Activated naive CD4-positive, alpha-beta T cell treated with anti-CD3 and anti-CD28 coated beads, Interleukin-2, amount 10 ng/mL, durations not matched to agents 7 days and 5 days (primary cell): ENCODE measurements at regions not wholly inside any gene's neighbourhood (a gene's known extent, or its start where the extent isn't known, plus 50 kb on each side); places are given as distances from the start of the nearest gene placed in this dataset.

ENCODE experiments used
- CTCF ChIA-PET: fragments of 350-600 bp; sonication (Branson Sonifier 250); formaldehyde crosslinking; loops from one replicate; lab custom pipeline; 2021; ENCODE audit warnings: antibody characterized with exemption; lab: Charles Lee
- DNase-seq: peaks from one replicate; pipeline ENCODE4 v3.0.0-alpha.2; 2020
- H3K27ac Mint-ChIP-seq: one replicate; pipeline ENCODE4 v1.8.0; 2021; ENCODE audit warnings: mild to moderate bottlenecking, moderate library complexity, mixed read lengths
- H3K27me3 Mint-ChIP-seq: one replicate; pipeline ENCODE4 v1.8.0; 2021; ENCODE audit warnings: mild to moderate bottlenecking, mixed read lengths
- H3K36me3 Mint-ChIP-seq: one replicate; pipeline ENCODE4 v1.8.0; 2021; ENCODE audit warnings: mixed read lengths
- H3K4me1 Mint-ChIP-seq: one replicate; pipeline ENCODE4 v1.8.0; 2021; ENCODE audit warnings: mixed read lengths
- H3K4me3 Mint-ChIP-seq: one replicate; pipeline ENCODE4 v1.8.0; 2021; ENCODE audit warnings: mild to moderate bottlenecking, moderate library complexity, mixed read lengths
- H3K9me3 Mint-ChIP-seq: one replicate; pipeline ENCODE4 v1.8.0; 2021; ENCODE audit warnings: mixed read lengths

DNA sequence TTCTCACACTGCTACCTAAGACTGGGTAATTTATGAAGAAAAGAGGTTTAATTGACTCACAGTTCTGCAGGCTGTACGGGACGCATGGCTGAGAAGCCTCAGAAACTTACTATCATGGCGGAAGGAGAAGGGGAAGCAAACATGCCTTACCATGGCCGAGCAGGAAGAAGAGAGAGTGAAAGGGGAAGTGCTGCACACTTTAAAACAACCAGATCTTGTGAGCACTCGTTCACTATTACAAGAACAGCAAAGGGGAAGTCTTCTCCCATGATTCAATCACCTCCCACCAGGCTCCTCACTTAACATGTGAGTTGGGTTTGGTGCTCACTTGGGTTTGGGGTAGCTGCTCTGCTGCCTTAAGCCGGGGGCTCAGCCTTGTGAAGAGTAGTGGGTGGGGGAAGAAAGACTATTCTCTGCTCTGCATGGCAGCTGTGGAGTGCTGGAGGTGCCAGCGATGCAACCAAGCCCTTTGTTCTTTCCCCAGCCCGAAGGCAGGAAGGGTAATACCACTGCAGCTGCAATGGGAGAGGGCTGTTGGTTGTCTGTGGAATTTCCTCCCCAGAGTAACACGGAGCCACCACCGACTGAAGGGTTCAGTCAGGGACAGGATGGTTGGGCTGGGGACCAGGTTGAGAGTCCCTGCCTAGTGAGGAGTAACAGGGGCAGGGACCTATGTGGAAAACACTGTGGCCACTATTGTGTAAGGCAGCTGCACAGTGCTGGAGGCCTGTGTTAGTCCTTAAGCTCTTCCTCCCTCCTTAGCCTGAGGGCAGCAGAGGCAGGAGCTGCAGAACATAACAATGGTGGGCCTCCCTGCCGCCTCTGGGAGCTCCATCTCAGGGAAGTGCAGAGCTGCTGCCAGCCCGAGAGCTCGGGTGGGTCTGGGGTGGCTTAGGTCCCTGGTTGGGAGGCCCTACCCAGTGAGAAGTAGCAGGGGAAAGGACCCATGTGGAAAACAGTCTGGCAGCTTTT, 1262.5 kb downstream of the EFNB2 start:
- no peaks in the 10 kb centered on the region for H3K27me3 Mint-ChIP-seq
- no peak for DNase-seq
- no peak overlapping the region for H3K4me3 Mint-ChIP-seq
- H3K9me3 Mint-ChIP-seq = no peaks in the 10 kb centered on the region
- H3K4me1 Mint-ChIP-seq = no peaks in the 10 kb centered on the region
- CTCF ChIA-PET = no interaction called here
- H3K27ac Mint-ChIP-seq = no peak overlapping the region
- H3K36me3 Mint-ChIP-seq = no peaks in the 10 kb centered on the region

DNA sequence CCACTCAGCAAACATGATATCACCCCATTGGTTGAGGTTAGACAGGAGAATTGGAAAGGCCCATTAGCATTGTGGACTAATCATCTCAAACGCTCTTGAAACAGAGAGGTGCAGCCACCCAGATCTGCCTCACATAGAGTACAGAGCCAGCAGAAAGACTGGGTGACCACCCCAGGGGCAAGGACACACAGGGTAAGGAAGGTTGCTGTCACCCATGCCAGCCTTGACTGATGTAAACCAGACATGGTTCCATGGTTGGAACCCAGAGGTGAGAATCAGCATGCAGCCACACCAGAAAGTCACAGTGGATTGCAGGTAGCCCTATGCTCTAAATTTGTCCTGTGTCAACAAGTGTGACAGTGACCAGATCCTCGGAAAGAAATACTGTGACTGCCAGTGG, 1268.8 kb downstream of the EFNB2 start:
- no peak for DNase-seq
- Mint-ChIP-seq H3K4me3 (no peak overlapping the region), H3K27ac (no peak overlapping the region), H3K36me3 (no peaks in the 10 kb centered on the region), H3K4me1 (no peaks in the 10 kb centered on the region), H3K27me3 (no peaks in the 10 kb centered on the region), H3K9me3 (no peaks in the 10 kb centered on the region)
- CTCF ChIA-PET = no interaction called here

DNA sequence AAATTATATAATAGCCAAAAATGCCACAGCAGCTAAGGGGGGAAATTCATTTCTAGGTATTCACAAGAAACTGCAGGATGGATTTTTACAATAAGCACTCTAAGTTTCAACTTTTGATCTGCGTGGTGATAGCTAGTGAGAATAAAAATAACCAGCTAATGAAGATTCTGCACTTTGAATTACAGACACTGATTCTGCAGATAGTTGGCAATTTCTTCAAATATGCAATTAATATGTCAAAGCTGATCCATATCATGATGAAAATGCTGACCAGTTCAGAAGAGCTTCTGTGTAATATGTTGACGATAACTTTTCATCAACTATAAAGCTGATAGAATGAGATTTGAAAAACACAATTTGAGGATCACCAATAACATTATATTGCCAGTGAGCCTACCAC, 1272.9 kb downstream of the EFNB2 start:
- CTCF ChIA-PET = no interaction called here
- H3K9me3 Mint-ChIP-seq = no peaks in the 10 kb centered on the region

DNA sequence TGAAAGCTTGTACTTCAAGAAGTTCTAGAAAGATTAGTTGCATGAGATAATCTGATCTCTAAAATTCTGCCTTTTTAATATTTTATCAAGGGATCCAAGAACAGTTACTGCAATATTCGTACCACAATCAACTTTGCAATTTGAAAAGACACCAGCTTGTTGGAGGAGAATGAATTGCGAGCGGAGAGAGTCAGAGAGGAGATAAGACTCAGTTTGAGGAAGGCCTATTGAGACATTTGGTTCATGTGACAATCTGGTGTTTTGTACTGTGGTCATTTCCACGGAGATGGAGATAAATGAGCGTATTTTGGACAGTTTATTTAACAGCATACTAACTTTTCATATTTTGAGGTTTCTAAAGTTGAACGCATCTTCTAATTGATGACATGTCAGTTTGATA, 1276.0 kb downstream of the EFNB2 start:
- DNase-seq = no peak
- H3K4me3 Mint-ChIP-seq = no peak overlapping the region
- no peaks in the 10 kb centered on the region for H3K4me1 Mint-ChIP-seq
- H3K27me3 Mint-ChIP-seq = no peaks in the 10 kb centered on the region
- H3K27ac Mint-ChIP-seq = no peak overlapping the region
- CTCF ChIA-PET = no interaction called here
- H3K36me3 Mint-ChIP-seq = no peaks in the 10 kb centered on the region
- no peaks in the 10 kb centered on the region for H3K9me3 Mint-ChIP-seq

More for the DNA sequence above, 1272.9 kb downstream of the EFNB2 start:
- no peak overlapping the region for H3K27ac Mint-ChIP-seq
- H3K4me1 Mint-ChIP-seq = no peaks in the 10 kb centered on the region
- no peak for DNase-seq
- H3K4me3 Mint-ChIP-seq = no peak overlapping the region
- no peaks in the 10 kb centered on the region for H3K27me3 Mint-ChIP-seq
- H3K36me3 Mint-ChIP-seq = no peaks in the 10 kb centered on the region

DNA sequence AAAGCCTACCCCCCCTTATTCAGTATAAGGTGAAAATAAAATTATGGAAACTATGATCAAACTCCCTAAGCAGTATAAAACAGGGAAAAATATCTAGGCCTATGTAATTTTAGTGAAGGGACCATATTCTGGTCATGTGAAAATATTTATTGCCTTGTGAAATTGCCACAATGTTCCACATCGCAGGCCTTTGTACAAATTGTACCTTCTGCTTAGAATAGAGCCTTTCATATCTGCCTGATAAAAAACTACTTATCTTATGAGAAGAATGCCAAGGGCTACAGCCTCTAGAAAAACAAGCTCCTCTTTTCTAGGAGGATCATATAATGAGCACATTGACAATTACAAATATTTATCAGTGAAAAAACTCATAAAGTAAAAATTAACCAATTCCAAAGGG, 1280.0 kb downstream of the EFNB2 start:
- Mint-ChIP-seq H3K27me3 (no peaks in the 10 kb centered on the region), H3K36me3 (no peaks in the 10 kb centered on the region), H3K4me3 (no peak overlapping the region), H3K9me3 (no peaks in the 10 kb centered on the region), H3K27ac (no peak overlapping the region), H3K4me1 (no peaks in the 10 kb centered on the region)
- no peak for DNase-seq
- CTCF ChIA-PET = no interaction called here

DNA sequence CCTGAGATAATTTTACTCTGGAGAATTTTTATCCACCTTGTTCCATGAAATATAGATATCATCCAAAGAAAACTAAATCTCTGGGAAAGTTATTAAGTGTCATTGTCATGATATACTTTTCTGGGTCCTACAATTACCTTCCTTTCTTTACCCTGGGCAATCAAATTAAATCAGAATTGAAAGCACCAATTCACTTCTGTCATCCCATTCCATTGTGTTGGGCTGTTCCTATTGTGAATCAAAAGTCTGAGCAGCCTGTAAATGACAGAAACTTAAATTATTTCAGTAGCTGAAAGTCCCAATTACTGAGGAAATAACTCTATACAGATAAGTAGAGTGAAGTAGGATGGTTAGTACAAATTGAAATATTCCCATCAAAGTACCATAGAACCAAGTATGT, 1284.2 kb downstream of the EFNB2 start:
- H3K27me3 Mint-ChIP-seq = no peaks in the 10 kb centered on the region
- H3K27ac Mint-ChIP-seq = no peak overlapping the region
- H3K4me1 Mint-ChIP-seq = no peaks in the 10 kb centered on the region
- DNase-seq = no peak
- H3K9me3 Mint-ChIP-seq = no peaks in the 10 kb centered on the region
- CTCF ChIA-PET = no interaction called here
- H3K4me3 Mint-ChIP-seq = no peak overlapping the region
- no peaks in the 10 kb centered on the region for H3K36me3 Mint-ChIP-seq

DNA sequence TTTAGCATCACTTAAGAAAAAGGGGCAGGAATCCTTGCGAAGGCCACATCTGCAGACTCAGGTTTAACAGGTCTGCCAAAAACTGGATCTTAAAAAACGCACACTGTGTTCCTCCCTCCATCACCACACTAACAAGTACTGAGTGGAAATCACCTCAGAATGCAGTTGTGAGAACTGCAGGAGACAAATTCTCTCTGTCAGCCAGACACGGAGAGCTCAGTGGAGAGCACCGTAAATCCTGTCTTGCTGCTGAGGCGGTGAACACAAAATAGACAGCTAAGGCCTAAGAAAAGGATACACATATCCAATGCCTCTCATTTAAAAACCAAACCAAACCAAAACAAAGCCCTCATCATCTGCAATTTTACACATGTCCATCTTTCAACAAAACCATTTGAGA, 1287.6 kb downstream of the EFNB2 start:
- Mint-ChIP-seq H3K4me3 (no peak overlapping the region), H3K27me3 (no peaks in the 10 kb centered on the region), H3K27ac (no peak overlapping the region), H3K9me3 (no peaks in the 10 kb centered on the region), H3K4me1 (no peaks in the 10 kb centered on the region), H3K36me3 (no peaks in the 10 kb centered on the region)
- no peak for DNase-seq
- CTCF ChIA-PET = no interaction called here

DNA sequence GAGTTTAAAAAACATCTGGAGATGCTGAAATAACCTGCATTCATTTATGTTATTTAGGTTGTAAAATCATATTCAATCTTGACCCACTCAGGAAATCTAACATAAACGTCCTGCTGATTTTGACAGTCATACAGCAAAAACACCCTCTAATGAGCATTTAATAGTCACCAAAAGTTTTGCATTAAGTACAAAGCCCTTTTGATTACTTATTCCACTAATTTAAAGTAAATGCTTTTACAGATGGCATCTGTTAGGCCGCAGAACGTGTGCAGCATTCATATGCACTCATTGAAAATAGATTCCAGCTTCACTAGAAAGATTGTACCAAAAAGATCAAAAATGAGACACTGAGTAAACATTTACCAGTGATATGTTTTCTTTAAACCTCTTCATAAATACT, 1295.1 kb downstream of the EFNB2 start:
- H3K27ac Mint-ChIP-seq = no peak overlapping the region
- DNase-seq = no peak
- CTCF ChIA-PET = no interaction called here
- H3K36me3 Mint-ChIP-seq = no peaks in the 10 kb centered on the region
- no peaks in the 10 kb centered on the region for H3K27me3 Mint-ChIP-seq
- no peaks in the 10 kb centered on the region for H3K9me3 Mint-ChIP-seq
- no peak overlapping the region for H3K4me3 Mint-ChIP-seq
- H3K4me1 Mint-ChIP-seq = no peaks in the 10 kb centered on the region

DNA sequence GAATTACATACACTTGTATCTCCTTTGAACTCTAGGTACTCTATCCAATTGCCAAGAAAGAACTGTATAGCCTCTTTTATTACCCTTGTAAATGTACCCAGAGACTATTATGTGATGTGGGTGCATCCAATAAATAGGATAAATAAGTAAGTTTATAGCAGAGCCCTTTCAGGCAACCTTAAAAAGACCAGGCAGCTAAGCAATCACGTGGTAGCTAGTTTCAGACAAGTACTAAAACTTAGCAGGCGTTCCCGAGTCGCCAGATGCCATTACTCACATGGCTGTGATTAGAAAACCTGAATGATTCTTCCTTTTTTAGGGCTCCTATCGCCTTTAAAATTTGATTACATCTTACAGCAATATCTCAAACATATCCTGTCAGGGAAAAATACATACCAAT, 1303.0 kb downstream of the EFNB2 start:
- Mint-ChIP-seq H3K4me3 (no peak overlapping the region), H3K9me3 (no peaks in the 10 kb centered on the region), H3K36me3 (no peaks in the 10 kb centered on the region), H3K27ac (no peak overlapping the region), H3K27me3 (no peaks in the 10 kb centered on the region), H3K4me1 (no peaks in the 10 kb centered on the region)
- no peak for DNase-seq
- CTCF ChIA-PET = no interaction called here

DNA sequence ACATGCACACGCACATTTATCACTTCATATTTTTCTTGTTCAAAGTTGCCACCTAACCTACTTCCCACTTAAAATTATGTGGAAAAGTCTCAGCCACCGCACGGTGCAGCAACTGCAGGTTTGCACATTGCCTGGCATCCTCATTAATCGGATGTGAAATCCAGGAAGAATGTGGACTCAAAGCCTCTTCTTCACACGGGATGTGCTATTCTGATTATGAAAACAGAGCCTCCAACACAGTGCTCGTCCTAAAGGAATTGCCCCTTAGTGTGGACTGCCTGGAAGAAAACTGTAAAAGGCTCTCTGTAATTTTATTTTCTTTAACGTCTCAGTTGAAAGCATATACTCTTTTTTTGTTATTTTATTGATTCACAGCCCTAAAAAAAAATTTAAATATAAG, 1303.5 kb downstream of the EFNB2 start:
- Mint-ChIP-seq H3K9me3 (no peaks in the 10 kb centered on the region), H3K36me3 (no peaks in the 10 kb centered on the region), H3K4me3 (no peak overlapping the region), H3K4me1 (no peaks in the 10 kb centered on the region), H3K27ac (no peak overlapping the region), H3K27me3 (no peaks in the 10 kb centered on the region)
- DNase-seq = no peak
- CTCF ChIA-PET = no interaction called here

DNA sequence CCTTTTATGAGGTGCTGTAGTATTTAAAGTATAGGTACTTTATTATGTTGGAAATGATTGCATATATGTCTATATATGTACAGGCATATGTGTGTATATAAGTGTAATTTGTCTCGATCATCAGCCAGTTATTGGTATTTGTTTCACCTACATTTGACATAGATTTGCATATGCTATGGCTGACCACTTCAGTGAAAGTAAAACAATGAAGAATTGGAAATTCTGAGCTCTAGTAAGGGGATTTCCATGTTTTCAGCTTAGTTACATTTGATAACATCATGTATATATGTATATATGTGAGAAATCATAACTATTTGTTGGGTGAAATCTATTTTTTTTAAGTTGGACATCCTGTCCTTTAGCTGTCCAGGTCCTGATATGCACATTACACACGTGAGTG, 1303.9 kb downstream of the EFNB2 start:
- no peak overlapping the region for H3K4me3 Mint-ChIP-seq
- CTCF ChIA-PET = no interaction called here
- no peaks in the 10 kb centered on the region for H3K27me3 Mint-ChIP-seq
- DNase-seq = no peak
- H3K4me1 Mint-ChIP-seq = no peaks in the 10 kb centered on the region
- H3K9me3 Mint-ChIP-seq = no peaks in the 10 kb centered on the region
- H3K27ac Mint-ChIP-seq = no peak overlapping the region
- H3K36me3 Mint-ChIP-seq = no peaks in the 10 kb centered on the region

DNA sequence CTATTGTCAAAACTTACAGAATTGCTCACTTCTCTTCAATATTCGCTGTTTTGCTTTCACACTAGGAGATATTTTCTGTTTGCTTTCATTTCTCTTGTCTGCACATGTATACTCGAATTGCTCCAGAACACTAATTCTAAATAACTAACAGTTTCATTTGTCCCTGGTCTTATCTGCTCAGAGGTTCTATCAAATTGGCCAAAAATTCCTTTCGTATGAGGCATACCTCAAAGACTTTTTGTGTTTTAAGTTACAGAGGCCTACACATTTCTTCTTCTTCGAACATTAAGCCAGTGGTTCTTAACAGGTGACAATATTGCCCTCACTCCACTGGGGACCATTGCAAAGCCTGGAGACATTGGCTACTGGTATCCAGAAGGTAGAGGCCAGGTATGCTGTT, 1314.6 kb downstream of the EFNB2 start:
- no peak for DNase-seq
- CTCF ChIA-PET = no interaction called here
- H3K27me3 Mint-ChIP-seq = no peaks in the 10 kb centered on the region
- no peaks in the 10 kb centered on the region for H3K4me1 Mint-ChIP-seq
- no peak overlapping the region for H3K4me3 Mint-ChIP-seq
- no peaks in the 10 kb centered on the region for H3K9me3 Mint-ChIP-seq
- H3K36me3 Mint-ChIP-seq = no peaks in the 10 kb centered on the region
- H3K27ac Mint-ChIP-seq = no peak overlapping the region

DNA sequence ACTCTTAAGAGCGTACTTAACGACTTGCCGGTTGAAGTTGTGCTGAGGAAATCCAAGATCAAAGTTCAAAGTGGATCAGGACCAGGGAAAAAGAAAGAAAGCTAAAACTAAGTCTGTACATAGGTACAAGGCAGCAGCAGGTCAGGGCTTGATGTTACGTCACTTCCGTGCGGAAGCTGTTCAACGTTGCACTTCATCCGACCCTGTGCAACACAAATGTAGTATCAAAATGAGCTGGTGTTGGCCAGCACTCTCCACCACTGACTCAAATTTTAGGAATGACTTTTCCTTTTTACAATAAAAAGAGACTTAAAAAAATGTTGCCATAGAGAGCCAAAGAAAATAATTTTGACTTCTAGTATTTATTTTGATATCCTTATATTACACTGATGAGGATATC, 1315.4 kb downstream of the EFNB2 start:
- H3K36me3 Mint-ChIP-seq = no peaks in the 10 kb centered on the region
- no peaks in the 10 kb centered on the region for H3K9me3 Mint-ChIP-seq
- no peaks in the 10 kb centered on the region for H3K27me3 Mint-ChIP-seq
- DNase-seq = no peak
- H3K4me3 Mint-ChIP-seq = no peak overlapping the region
- H3K27ac Mint-ChIP-seq = no peak overlapping the region
- H3K4me1 Mint-ChIP-seq = no peaks in the 10 kb centered on the region
- CTCF ChIA-PET = no interaction called here

DNA sequence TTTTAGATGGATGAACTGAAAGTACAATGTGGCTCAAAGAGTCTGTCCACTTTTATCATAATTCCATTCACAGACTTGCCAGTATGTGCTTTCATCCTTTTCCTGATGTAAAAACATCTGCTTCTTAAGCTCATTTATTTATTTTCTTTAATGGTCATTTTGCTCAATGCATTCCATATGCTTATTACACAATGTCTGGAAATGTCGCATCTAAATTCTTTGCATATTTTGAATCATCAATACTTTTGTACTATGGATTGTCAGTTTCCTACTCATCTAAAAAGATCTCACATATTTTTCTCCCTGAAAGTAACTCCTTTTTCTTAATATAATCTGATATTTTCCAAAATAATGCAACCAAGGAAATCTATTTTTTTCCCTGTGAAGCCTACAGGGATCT, 1315.8 kb downstream of the EFNB2 start:
- no peak for DNase-seq
- no peaks in the 10 kb centered on the region for H3K4me1 Mint-ChIP-seq
- CTCF ChIA-PET = no interaction called here

DNA sequence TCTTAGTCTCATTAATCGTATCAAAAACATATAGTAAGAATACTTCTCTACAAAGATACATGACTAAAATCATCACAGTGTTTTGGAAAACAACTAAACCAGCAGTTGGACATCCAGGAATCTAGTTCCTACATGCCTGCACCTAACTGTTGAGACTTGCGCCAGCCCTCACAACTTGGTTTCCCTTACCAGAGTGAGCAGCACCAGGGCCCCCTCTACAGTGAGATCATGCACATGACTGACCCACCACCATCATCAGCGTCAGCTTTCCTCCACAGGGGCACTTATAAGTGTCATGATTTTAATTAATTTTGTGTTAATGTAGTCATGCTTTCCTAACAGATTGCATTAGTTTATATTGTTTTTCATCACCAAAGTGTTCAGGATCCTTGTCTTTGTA, 1322.0 kb downstream of the EFNB2 start:
- Mint-ChIP-seq H3K36me3 (no peaks in the 10 kb centered on the region), H3K9me3 (no peaks in the 10 kb centered on the region), H3K4me3 (no peak overlapping the region), H3K27me3 (no peaks in the 10 kb centered on the region), H3K27ac (no peak overlapping the region), H3K4me1 (no peaks in the 10 kb centered on the region)
- CTCF ChIA-PET = no interaction called here
- no peak for DNase-seq

More for the DNA sequence above, 1315.8 kb downstream of the EFNB2 start:
- Mint-ChIP-seq H3K36me3 (no peaks in the 10 kb centered on the region), H3K9me3 (no peaks in the 10 kb centered on the region), H3K27ac (no peak overlapping the region), H3K4me3 (no peak overlapping the region), H3K27me3 (no peaks in the 10 kb centered on the region)
